WTC11 (cell line): ENCODE measurements at regions not wholly inside any gene's neighbourhood (a gene's known extent, or its start where the extent isn't known, plus 50 kb on each side); places are given as distances from the start of the nearest gene placed in this dataset.
"Not testable (repeated sequence)": the region's sequence is repeated elsewhere in the genome, so short reads cannot be mapped to it uniquely, and the experiment has no call there.

Experiments
- ATAC-seq: fragments of 200-7000 bp; cut with Tn5 transposase; 2 replicates; pipeline ENCODE4 v1.10.0; 2021; ENCODE audit warnings: mild to moderate bottlenecking, moderate library complexity
- CTCF ChIA-PET: fragments of 300-600 bp; sonication (Branson Sonifier 250); formaldehyde crosslinking; loops from one replicate; lab custom pipeline; 2021; ENCODE audit warnings: antibody characterized with exemption; lab: Charles Lee
- POLR2A ChIA-PET: fragments of 350-600 bp; sonication (Branson Sonifier 250); formaldehyde crosslinking; loops from one replicate; lab custom pipeline; 2021; ENCODE audit warnings: antibody characterized with exemption; lab: Charles Lee
- DNase-seq: peaks from one replicate; pipeline ENCODE4 v3.0.0; 2021; ENCODE audit warnings: low spot score
- H3K27ac Mint-ChIP-seq: 2 replicates; pipeline ENCODE4 v1.8.0; 2021; ENCODE audit warnings: mixed read lengths
- H3K27me3 Mint-ChIP-seq: 2 replicates; pipeline ENCODE4 v1.8.0; 2021; ENCODE audit warnings: low read depth, mild to moderate bottlenecking, moderate library complexity, mixed read lengths
- H3K36me3 Mint-ChIP-seq: 2 replicates; pipeline ENCODE4 v1.8.0; 2021; ENCODE audit warnings: mixed read lengths
- H3K4me1 Mint-ChIP-seq: 2 replicates; pipeline ENCODE4 v1.8.0; 2022; ENCODE audit warnings: mixed read lengths
- H3K4me3 Mint-ChIP-seq: 2 replicates; pipeline ENCODE4 v1.8.0; 2021; ENCODE audit warnings: mild to moderate bottlenecking, moderate library complexity, mixed read lengths
- H3K9me3 Mint-ChIP-seq: 2 replicates; pipeline ENCODE4 v1.8.0; 2021; ENCODE audit warnings: mixed read lengths
- ATF1 ChIP-seq: sonication (generic); formaldehyde crosslinking; IDR thresholded peaks from 2 replicates; pipeline ENCODE4 v1.8.1; 2023; ENCODE audit warnings: mild to moderate bottlenecking, moderate library complexity, missing genetic modification reagents
- CREB1 ChIP-seq: sonication (generic); formaldehyde crosslinking; IDR thresholded peaks from 2 replicates; pipeline ENCODE4 v1.8.0; 2023; ENCODE audit warnings: mild to moderate bottlenecking, missing genetic modification reagents
- FOXP1 ChIP-seq: sonication (generic); formaldehyde crosslinking; IDR thresholded peaks from 2 replicates; pipeline ENCODE4 v1.8.0; 2022; ENCODE audit warnings: missing genetic modification reagents, mild to moderate bottlenecking, moderate library complexity, borderline replicate concordance
- JUN ChIP-seq: sonication (generic); formaldehyde crosslinking; IDR thresholded peaks from 2 replicates; pipeline ENCODE4 v1.8.0; 2023; ENCODE audit warnings: mild to moderate bottlenecking, missing genetic modification reagents
- NFATC4 ChIP-seq: fragments of 250-450 bp; sonication (Bioruptor Pico); IDR thresholded peaks from 2 replicates; pipeline ENCODE4 v1.9.0; 2021; ENCODE audit warnings: mild to moderate bottlenecking
- OVOL2 ChIP-seq: fragments of 250-450 bp; sonication (Bioruptor Pico); IDR thresholded peaks from 2 replicates; pipeline ENCODE4 v1.9.0; 2021; ENCODE audit warnings: mild to moderate bottlenecking, borderline replicate concordance
- RELA ChIP-seq: sonication (generic); formaldehyde crosslinking; IDR thresholded peaks from 2 replicates; pipeline ENCODE4 v1.8.1; 2022; ENCODE audit warnings: missing genetic modification reagents, mild to moderate bottlenecking, borderline replicate concordance
- RORB ChIP-seq: fragments of 250-450 bp; sonication (Bioruptor Pico); IDR thresholded peaks from 2 replicates; pipeline ENCODE4 v1.9.0; 2021; ENCODE audit warnings: mild to moderate bottlenecking
- ZNF121 ChIP-seq: sonication (generic); formaldehyde crosslinking; IDR thresholded peaks from 2 replicates; pipeline ENCODE4 v1.8.0; 2023; ENCODE audit warnings: missing genetic modification reagents
- ZNF416 ChIP-seq: fragments of 250-450 bp; sonication (Bioruptor Pico); IDR thresholded peaks from 2 replicates; pipeline ENCODE4 v1.9.0; 2021; ENCODE audit warnings: mild to moderate bottlenecking, inconsistent platforms
- TF ChIP-seq, protein P1 (sequence below): sonication (generic); formaldehyde crosslinking; IDR thresholded peaks from 2 replicates; pipeline ENCODE4 v1.8.1; 2022; ENCODE audit warnings: low read depth, missing genetic modification reagents, borderline replicate concordance
- TF ChIP-seq, protein P2 (sequence below): sonication (generic); formaldehyde crosslinking; IDR thresholded peaks from 2 replicates; pipeline ENCODE4 v1.8.1; 2022; ENCODE audit warnings: missing genetic modification reagents, borderline replicate concordance
- TF ChIP-seq, protein P3 (sequence below): sonication (generic); formaldehyde crosslinking; conservative IDR thresholded peaks from 2 replicates; pipeline ENCODE4 v1.8.1; 2022; ENCODE audit warnings: mild to moderate bottlenecking, missing genetic modification reagents
- TF ChIP-seq, protein P4 (sequence below): sonication (generic); formaldehyde crosslinking; IDR thresholded peaks from 2 replicates; pipeline ENCODE4 v1.8.0; 2022; ENCODE audit warnings: mild to moderate bottlenecking, missing genetic modification reagents
- TF ChIP-seq, protein P5 (sequence below): sonication (generic); formaldehyde crosslinking; conservative IDR thresholded peaks from 2 replicates; pipeline ENCODE4 v1.8.1; 2023; ENCODE audit warnings: mild to moderate bottlenecking, low read depth, missing genetic modification reagents, moderate library complexity
- TF ChIP-seq, protein P6 (sequence below): sonication (generic); formaldehyde crosslinking; IDR thresholded peaks from 2 replicates; pipeline ENCODE4 v1.8.0; 2022; ENCODE audit warnings: mild to moderate bottlenecking, missing genetic modification reagents

DNA sequence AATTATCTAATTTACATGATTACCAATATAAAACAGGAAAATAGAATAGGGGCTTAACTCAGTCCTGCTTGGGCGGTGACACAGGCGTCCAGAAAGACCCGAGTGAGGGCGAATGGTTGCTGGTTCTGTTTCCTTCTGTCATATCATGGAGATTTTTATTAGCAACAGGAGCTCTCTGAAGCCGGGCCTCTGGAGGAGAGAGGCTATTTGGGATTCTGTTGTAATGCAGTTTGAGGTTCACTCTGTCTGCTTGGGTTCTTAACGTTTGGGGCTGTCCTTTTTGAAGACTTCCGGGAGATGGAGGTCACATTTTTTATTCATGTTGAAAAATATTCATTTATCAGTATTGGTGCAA lies 115.7 kb upstream of the ZNF536 start (continued):
- TF ChIP-seq, protein P1, sequence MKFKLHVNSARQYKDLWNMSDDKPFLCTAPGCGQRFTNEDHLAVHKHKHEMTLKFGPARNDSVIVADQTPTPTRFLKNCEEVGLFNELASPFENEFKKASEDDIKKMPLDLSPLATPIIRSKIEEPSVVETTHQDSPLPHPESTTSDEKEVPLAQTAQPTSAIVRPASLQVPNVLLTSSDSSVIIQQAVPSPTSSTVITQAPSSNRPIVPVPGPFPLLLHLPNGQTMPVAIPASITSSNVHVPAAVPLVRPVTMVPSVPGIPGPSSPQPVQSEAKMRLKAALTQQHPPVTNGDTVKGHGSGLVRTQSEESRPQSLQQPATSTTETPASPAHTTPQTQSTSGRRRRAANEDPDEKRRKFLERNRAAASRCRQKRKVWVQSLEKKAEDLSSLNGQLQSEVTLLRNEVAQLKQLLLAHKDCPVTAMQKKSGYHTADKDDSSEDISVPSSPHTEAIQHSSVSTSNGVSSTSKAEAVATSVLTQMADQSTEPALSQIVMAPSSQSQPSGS, result no peak
- TF ChIP-seq OVOL2 (CRISPR knock-in tag) (no peak), CREB1 (CRISPR knock-in tag) (no peak)

DNA sequence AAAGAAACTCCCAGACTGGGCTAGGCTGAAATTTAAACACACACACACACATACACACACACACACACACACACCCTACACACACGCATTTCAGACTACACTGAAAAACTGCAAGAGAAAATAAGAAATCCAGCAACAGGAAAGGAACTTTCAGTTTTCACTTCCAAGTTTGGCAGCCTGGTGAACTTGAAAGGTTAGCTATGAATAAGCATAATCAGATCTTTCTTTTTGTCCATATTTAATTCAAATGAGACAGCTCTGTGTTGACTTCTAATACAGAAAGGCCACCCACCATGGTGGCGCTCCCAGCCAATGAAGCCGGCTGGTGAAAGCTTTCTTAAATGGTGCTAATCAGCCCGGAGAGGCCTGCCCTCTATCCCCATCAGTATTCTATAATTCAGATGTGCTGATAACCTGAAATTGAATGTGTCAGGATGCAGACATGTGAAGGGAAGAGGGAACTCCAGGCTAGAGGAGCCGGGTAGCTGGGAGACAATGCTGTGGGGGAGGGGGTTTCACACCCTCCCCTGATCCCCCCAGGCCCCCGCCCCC lies 108.3 kb upstream of the ZNF536 start:
- ATAC-seq (no peak), DNase-seq (no peak)
- H3K36me3 Mint-ChIP-seq, result no peaks in the 10 kb centered on the region
- H3K4me3 Mint-ChIP-seq, result no peak overlapping the region
- no peak overlapping the region for H3K27ac Mint-ChIP-seq
- peaks cover 43% of the 10 kb centered on the region for H3K4me1 Mint-ChIP-seq
- ChIA-PET POLR2A (no interaction called here), CTCF (interaction anchor here (0.6 to 1.3 kb wide), 6 partner anchors 27 to 1070 kb away, joined by 3 to 5 read pairs (median 3); no protein-coding TSS in a partner anchor)
- peaks cover 7% of the 10 kb centered on the region for H3K27me3 Mint-ChIP-seq
- H3K9me3 Mint-ChIP-seq, result peaks cover 7% of the 10 kb centered on the region
- TF ChIP-seq JUN (CRISPR knock-in tag) (no peak), RORB (no peak)

DNA sequence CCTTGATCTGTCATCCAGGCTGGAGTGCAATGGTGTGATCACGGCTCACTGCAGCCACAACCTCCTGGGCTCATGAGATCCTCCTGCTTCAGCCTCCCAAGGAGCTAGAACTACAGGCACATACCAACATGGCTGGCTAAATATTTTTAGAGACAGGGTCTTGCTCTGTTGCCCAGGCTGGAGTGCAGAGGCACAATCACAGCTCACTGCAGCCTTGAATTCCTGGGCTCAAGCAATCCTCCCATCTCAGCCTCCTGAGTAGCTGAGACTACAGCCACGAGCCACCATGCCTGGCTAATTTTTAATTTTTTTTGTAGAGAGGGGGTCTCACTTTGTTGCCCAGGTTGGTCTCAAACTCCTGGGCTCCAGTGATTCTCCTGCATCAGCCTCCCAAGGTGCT lies 106.3 kb upstream of the ZNF536 start:
- POLR2A ChIA-PET, H3K9me3 Mint-ChIP-seq, ATAC-seq, H3K36me3 Mint-ChIP-seq, DNase-seq, H3K4me3 Mint-ChIP-seq, H3K27me3 Mint-ChIP-seq, CTCF ChIA-PET, H3K27ac Mint-ChIP-seq: not testable (repeated sequence)
- peaks cover 42% of the 10 kb centered on the region for H3K4me1 Mint-ChIP-seq
- 0 out of 2 replicates have a peak, but pooled peaks have one; percentile 33 for TF ChIP-seq ZNF121 (CRISPR knock-in tag)
- TF ChIP-seq, all 79 proteins: peak for 1; not testable (repeated sequence) for 78

DNA sequence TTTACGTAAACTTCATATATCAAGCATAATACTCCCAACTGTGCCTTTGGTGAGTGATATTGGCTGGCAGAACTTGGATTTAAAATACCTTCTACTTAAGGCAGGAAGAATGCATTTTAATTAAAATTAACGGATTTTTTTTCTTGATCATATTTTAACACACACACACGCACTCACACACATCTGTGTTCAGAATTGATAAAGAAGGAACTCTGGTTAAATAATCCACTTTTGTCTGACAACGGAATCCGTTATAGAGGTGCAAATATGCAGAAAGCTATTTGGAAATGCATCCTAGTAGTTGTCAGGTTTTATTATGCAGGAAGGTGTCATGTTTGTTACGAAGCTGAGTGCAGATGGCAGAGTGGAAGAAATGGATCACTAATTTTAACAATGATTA lies 105.5 kb upstream of the ZNF536 start:
- ATAC-seq (no peak), DNase-seq (no peak)
- Mint-ChIP-seq H3K4me1 (peaks cover 42% of the 10 kb centered on the region), H3K36me3 (no peaks in the 10 kb centered on the region), H3K27me3 (peaks cover 7% of the 10 kb centered on the region), H3K4me3 (no peak overlapping the region), H3K27ac (no peak overlapping the region), H3K9me3 (no peaks in the 10 kb centered on the region)
- ChIA-PET CTCF (interaction anchor here (0.6 kb wide), 1 partner anchor 173 kb away, joined by 3 read pairs; no protein-coding TSS in a partner anchor), POLR2A (no interaction called here)
- TF ChIP-seq, protein P2, sequence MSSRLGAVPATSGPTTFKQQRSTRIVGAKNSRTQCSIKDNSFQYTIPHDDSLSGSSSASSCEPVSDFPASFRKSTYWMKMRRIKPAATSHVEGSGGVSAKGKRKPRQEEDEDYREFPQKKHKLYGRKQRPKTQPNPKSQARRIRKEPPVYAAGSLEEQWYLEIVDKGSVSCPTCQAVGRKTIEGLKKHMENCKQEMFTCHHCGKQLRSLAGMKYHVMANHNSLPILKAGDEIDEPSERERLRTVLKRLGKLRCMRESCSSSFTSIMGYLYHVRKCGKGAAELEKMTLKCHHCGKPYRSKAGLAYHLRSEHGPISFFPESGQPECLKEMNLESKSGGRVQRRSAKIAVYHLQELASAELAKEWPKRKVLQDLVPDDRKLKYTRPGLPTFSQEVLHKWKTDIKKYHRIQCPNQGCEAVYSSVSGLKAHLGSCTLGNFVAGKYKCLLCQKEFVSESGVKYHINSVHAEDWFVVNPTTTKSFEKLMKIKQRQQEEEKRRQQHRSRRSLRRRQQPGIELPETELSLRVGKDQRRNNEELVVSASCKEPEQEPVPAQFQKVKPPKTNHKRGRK (CRISPR knock-in tag), result no peak
- no peak for TF ChIP-seq FOXP1 (CRISPR knock-in tag)

DNA sequence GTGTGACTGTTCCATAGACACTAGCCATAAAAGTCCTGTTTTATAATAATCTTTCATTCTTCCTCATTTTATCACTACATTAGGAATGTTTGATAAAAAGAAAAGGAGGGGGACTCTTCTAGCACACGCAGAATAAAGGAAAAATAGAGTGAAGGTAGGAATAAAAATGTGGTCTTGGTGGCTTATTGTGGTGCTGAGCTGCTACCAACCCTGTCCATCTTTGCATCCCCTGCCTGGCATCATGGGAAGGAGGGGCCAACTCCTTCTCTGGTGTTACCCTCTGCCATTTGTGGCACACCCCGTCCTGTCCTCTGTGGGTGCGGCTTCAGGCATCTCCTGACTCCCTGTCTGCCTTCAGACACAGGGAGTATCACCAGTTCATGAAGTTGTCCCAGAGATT lies 104.9 kb upstream of the ZNF536 start:
- no peak for DNase-seq
- peaks cover 2% of the 10 kb centered on the region for H3K9me3 Mint-ChIP-seq
- H3K36me3 Mint-ChIP-seq, result peaks cover 1% of the 10 kb centered on the region
- POLR2A ChIA-PET, result no interaction called here
- ATAC-seq, result no peak
- peaks cover 7% of the 10 kb centered on the region for H3K27me3 Mint-ChIP-seq
- CTCF ChIA-PET, result no interaction called here
- H3K27ac Mint-ChIP-seq, result no peak overlapping the region
- peaks cover 42% of the 10 kb centered on the region for H3K4me1 Mint-ChIP-seq
- no peak overlapping the region for H3K4me3 Mint-ChIP-seq
- TF ChIP-seq, protein P1, result no peak
- TF ChIP-seq RELA (CRISPR knock-in tag) (no peak), FOXP1 (CRISPR knock-in tag) (no peak), NFATC4 (CRISPR knock-in tag) (no peak), ATF1 (CRISPR knock-in tag) (no peak), ZNF416 (CRISPR knock-in tag) (no peak)
- TF ChIP-seq, protein P3, sequence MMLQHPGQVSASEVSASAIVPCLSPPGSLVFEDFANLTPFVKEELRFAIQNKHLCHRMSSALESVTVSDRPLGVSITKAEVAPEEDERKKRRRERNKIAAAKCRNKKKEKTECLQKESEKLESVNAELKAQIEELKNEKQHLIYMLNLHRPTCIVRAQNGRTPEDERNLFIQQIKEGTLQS (CRISPR knock-in tag), result no peak
- TF ChIP-seq, protein P4, sequence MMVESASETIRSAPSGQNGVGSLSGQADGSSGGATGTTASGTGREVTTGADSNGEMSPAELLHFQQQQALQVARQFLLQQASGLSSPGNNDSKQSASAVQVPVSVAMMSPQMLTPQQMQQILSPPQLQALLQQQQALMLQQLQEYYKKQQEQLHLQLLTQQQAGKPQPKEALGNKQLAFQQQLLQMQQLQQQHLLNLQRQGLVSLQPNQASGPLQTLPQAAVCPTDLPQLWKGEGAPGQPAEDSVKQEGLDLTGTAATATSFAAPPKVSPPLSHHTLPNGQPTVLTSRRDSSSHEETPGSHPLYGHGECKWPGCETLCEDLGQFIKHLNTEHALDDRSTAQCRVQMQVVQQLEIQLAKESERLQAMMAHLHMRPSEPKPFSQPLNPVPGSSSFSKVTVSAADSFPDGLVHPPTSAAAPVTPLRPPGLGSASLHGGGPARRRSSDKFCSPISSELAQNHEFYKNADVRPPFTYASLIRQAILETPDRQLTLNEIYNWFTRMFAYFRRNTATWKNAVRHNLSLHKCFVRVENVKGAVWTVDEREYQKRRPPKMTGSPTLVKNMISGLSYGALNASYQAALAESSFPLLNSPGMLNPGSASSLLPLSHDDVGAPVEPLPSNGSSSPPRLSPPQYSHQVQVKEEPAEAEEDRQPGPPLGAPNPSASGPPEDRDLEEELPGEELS (CRISPR knock-in tag), result no peak
- TF ChIP-seq, protein P5, sequence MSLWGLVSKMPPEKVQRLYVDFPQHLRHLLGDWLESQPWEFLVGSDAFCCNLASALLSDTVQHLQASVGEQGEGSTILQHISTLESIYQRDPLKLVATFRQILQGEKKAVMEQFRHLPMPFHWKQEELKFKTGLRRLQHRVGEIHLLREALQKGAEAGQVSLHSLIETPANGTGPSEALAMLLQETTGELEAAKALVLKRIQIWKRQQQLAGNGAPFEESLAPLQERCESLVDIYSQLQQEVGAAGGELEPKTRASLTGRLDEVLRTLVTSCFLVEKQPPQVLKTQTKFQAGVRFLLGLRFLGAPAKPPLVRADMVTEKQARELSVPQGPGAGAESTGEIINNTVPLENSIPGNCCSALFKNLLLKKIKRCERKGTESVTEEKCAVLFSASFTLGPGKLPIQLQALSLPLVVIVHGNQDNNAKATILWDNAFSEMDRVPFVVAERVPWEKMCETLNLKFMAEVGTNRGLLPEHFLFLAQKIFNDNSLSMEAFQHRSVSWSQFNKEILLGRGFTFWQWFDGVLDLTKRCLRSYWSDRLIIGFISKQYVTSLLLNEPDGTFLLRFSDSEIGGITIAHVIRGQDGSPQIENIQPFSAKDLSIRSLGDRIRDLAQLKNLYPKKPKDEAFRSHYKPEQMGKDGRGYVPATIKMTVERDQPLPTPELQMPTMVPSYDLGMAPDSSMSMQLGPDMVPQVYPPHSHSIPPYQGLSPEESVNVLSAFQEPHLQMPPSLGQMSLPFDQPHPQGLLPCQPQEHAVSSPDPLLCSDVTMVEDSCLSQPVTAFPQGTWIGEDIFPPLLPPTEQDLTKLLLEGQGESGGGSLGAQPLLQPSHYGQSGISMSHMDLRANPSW (CRISPR knock-in tag), result no peak
- TF ChIP-seq, protein P6, sequence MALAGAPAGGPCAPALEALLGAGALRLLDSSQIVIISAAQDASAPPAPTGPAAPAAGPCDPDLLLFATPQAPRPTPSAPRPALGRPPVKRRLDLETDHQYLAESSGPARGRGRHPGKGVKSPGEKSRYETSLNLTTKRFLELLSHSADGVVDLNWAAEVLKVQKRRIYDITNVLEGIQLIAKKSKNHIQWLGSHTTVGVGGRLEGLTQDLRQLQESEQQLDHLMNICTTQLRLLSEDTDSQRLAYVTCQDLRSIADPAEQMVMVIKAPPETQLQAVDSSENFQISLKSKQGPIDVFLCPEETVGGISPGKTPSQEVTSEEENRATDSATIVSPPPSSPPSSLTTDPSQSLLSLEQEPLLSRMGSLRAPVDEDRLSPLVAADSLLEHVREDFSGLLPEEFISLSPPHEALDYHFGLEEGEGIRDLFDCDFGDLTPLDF, result no peak
